HepG2 (cell line): ENCODE measurements at regions not wholly inside any gene's neighbourhood (a gene's known extent, or its start where the extent isn't known, plus 50 kb on each side); places are given as distances from the start of the nearest gene placed in this dataset.

Experiments
- ATAC-seq: fragments of 200-7000 bp; cut with Tn5 transposase; 3 replicates; pipeline ENCODE4 v1.9.1; 2020; ENCODE audit warnings: mild to moderate bottlenecking, moderate library complexity
- BruUV-seq: library from RNA; stranded (reverse); fragments of 400-500 nt; replicated peaks from 2 replicates; lab custom pipeline; 2021; lab: Mats Ljungman, UMichigan
- CTCF ChIA-PET: fragments of 300-600 bp; formaldehyde crosslinking; extraction: SDS; loops from one replicate; lab custom pipeline; 2021; ENCODE audit warnings: low total read pairs, inconsistent platforms, low intra/inter-chr PET ratio; lab: Yijun Ruan, JAX
- POLR2A ChIA-PET: fragments of 350-600 bp; sonication (Branson Sonifier 250); formaldehyde crosslinking; loops from one replicate; lab custom pipeline; 2020; ENCODE audit warnings: antibody characterized with exemption, inconsistent platforms; lab: Yijun Ruan, JAX
- DNase-seq: peaks from one replicate; pipeline ENCODE4 v3.0.0-alpha.2; 2015; ENCODE audit warnings: low spot score
- FAIRE-seq: peaks from 3 replicates; lab custom pipeline; 2011; peaks lifted over from hg19 to GRCh38; lab: Jason Lieb, UNC
- H2AFZ ChIP-seq: one replicate; pipeline ENCODE4 v1.6.1; 2011; ENCODE audit warnings: low read length, inconsistent platforms
- H3K27ac ChIP-seq: fragments of 300-600 bp; 3 replicates; pipeline ENCODE4 v1.8.0; 2011; ENCODE audit warnings: mixed run types, mild to moderate bottlenecking, mixed read lengths, low read length, inconsistent platforms; ENCODE audit not compliant: insufficient read depth; ENCODE audit errors: extremely low read length
- H3K27me3 ChIP-seq, 2 experiments: fragments of 200-600 bp in 1 of 2; 2 replicates in 1 of 2; 3 replicates in 1 of 2; pipeline versions ENCODE4 v1.6.0 to v1.8.0; 2011; ENCODE audit warnings: low read length in 2 of 2, mild to moderate bottlenecking in 2 of 2, moderate library complexity in 2 of 2, inconsistent platforms in 1 of 2; ENCODE audit not compliant: insufficient read depth in 2 of 2, control insufficient read depth in 1 of 2
- H3K36me3 ChIP-seq, 2 experiments: fragments of 200-600 bp in 1 of 2; replicated peaks in 1 of 2; 2 replicates in 1 of 2; 3 replicates in 1 of 2; pipeline versions ENCODE4 v1.5.1 to v1.8.0; 2011; ENCODE audit warnings: low read length in 2 of 2, inconsistent platforms in 1 of 2; ENCODE audit not compliant: insufficient read depth in 2 of 2, control insufficient read depth in 1 of 2
- H3K4me1 ChIP-seq: 2 replicates; pipeline ENCODE4 v1.5.1; 2012; ENCODE audit warnings: low read length, inconsistent platforms; ENCODE audit not compliant: insufficient read depth
- H3K4me2 ChIP-seq: 2 replicates; pipeline ENCODE4 v1.6.0; 2011; ENCODE audit warnings: low read depth, low read length, inconsistent platforms
- H3K4me3 ChIP-seq, 3 experiments: fragments of 200-600 bp in 1 of 3; sonication (generic), shearing (Covaris generic) in 1 of 3; replicated peaks in 1 of 3; 2 replicates each; pipeline ENCODE4 v1.5.1; 2011 to 2016; ENCODE audit warnings: low read length in 3 of 3, inconsistent platforms in 2 of 3, low read depth in 2 of 3, mild to moderate bottlenecking in 2 of 3, control low read depth in 1 of 3, mixed read lengths in 1 of 3; ENCODE audit not compliant: insufficient read depth in 1 of 3
- H3K79me2 ChIP-seq: one replicate; pipeline ENCODE4 v1.6.1; 2011; ENCODE audit warnings: low read length, inconsistent platforms; ENCODE audit not compliant: insufficient read depth
- H3K9ac ChIP-seq: 2 replicates; pipeline ENCODE4 v1.6.0; 2011; ENCODE audit warnings: mild to moderate bottlenecking, low read depth, low read length, inconsistent platforms; ENCODE audit not compliant: insufficient read depth
- H3K9me3 ChIP-seq: 2 replicates; pipeline ENCODE4 v1.5.1; 2012; ENCODE audit warnings: mild to moderate bottlenecking, low read length
- H4K20me1 ChIP-seq: 2 replicates; pipeline ENCODE4 v1.6.0; 2011; ENCODE audit warnings: inconsistent platforms, mild to moderate bottlenecking, low read length, moderate library complexity; ENCODE audit not compliant: insufficient read depth
- ARID2 ChIP-seq: sonication (generic); formaldehyde crosslinking; IDR thresholded peaks from 2 replicates; pipeline ENCODE4 v1.8.1; 2022; ENCODE audit warnings: mild to moderate bottlenecking, missing genetic modification reagents, borderline replicate concordance
- ATF7 ChIP-seq, 2 experiments: fragments of 450-650 bp in 1 of 2; sonication (generic) in 1 of 2; formaldehyde crosslinking in 1 of 2; IDR thresholded peaks; 2 replicates each; pipeline versions ENCODE4 v1.4.0 to v1.6.1; 2016 to 2020; ENCODE audit warnings: antibody characterized with exemption in 1 of 2, mild to moderate bottlenecking in 1 of 2, missing genetic modification reagents in 1 of 2
- FOSL1 ChIP-seq: sonication (generic); formaldehyde crosslinking; IDR thresholded peaks from 2 replicates; pipeline ENCODE4 v1.9.0; 2021; ENCODE audit warnings: missing genetic modification reagents, borderline replicate concordance
- IRF2 ChIP-seq: IDR thresholded peaks from 2 replicates; pipeline ENCODE4 v1.6.1; 2018; ENCODE audit warnings: missing genetic modification reagents, missing compliant biosample characterization
- KLF13 ChIP-seq: sonication (generic); formaldehyde crosslinking; IDR thresholded peaks from 2 replicates; pipeline ENCODE4 v1.4.0; 2020; ENCODE audit warnings: mild to moderate bottlenecking, missing genetic modification reagents
- SETDB1 ChIP-seq: sonication (generic); formaldehyde crosslinking; IDR thresholded peaks from 2 replicates; pipeline ENCODE4 v1.5.1; 2020; ENCODE audit warnings: missing genetic modification reagents, mild to moderate bottlenecking, borderline replicate concordance
- ZNF30 ChIP-seq: sonication (generic); formaldehyde crosslinking; IDR thresholded peaks from 2 replicates; pipeline ENCODE4 v1.5.0; 2020; ENCODE audit warnings: mild to moderate bottlenecking, missing genetic modification reagents
- ZNF329 ChIP-seq: sonication (generic); formaldehyde crosslinking; IDR thresholded peaks from 2 replicates; pipeline ENCODE4 v1.9.0; 2021; ENCODE audit warnings: low read depth, mild to moderate bottlenecking, missing genetic modification reagents
- ZNF562 ChIP-seq: sonication (generic); formaldehyde crosslinking; IDR thresholded peaks from 2 replicates; pipeline ENCODE4 v1.8.0; 2022; ENCODE audit warnings: missing genetic modification reagents, borderline replicate concordance
- ZNF644 ChIP-seq: IDR thresholded peaks from 2 replicates; pipeline ENCODE4 v1.6.1; 2016; ENCODE audit warnings: low read depth
- ZNF670 ChIP-seq: sonication (generic); formaldehyde crosslinking; IDR thresholded peaks from 2 replicates; pipeline ENCODE4 v1.8.0; 2022; ENCODE audit warnings: mild to moderate bottlenecking, missing genetic modification reagents, borderline replicate concordance
- ZNF781 ChIP-seq: sonication (generic); formaldehyde crosslinking; IDR thresholded peaks from 2 replicates; pipeline ENCODE4 v1.5.1; 2020; ENCODE audit warnings: borderline replicate concordance, mild to moderate bottlenecking, missing genetic modification reagents; ENCODE audit errors: not compliant biosample characterization
- WGBS: methylation state at CpG from one replicate; pipeline ENCODE4 v1.1.6; 2017; ENCODE audit warnings: low lambda C conversion rate; 5-methylcytosine and 5-hydroxymethylcytosine counted together
- in situ Hi-C: cut with HindIII; loops from 2 replicates; pipeline ENCODE4 v1.10.0; 2017; ENCODE audit warnings: low pct_unique_long_range_greater_than_20kb; ENCODE audit not compliant: extremely low pct_ligation_motif_present
- intact Hi-C: fragments of 100-400 bp; cut with micrococcal nuclease; formaldehyde crosslinking; loops from one replicate; pipeline ENCODE4 v1.10.0; 2022; ENCODE audit not compliant: unreplicated experiment
- TF ChIP-seq, protein P1 (sequence below): sonication (generic); formaldehyde crosslinking; IDR thresholded peaks from 2 replicates; pipeline ENCODE4 v1.4.0; 2020; ENCODE audit warnings: missing genetic modification reagents, borderline replicate concordance
- TF ChIP-seq, protein P2 (sequence below): IDR thresholded peaks from 2 replicates; pipeline ENCODE4 v1.6.1; 2016
- TF ChIP-seq, protein P3 (sequence below), 2 experiments: sonication (generic) in 1 of 2; formaldehyde crosslinking in 1 of 2; IDR thresholded peaks; 2 replicates each; pipeline versions ENCODE4 v1.5.1 to v1.6.1; 2011 to 2020; ENCODE audit warnings: borderline replicate concordance in 1 of 2, low read depth in 1 of 2, low read length in 1 of 2, mild to moderate bottlenecking in 1 of 2, missing genetic modification reagents in 1 of 2, moderate library complexity in 1 of 2

DNA sequence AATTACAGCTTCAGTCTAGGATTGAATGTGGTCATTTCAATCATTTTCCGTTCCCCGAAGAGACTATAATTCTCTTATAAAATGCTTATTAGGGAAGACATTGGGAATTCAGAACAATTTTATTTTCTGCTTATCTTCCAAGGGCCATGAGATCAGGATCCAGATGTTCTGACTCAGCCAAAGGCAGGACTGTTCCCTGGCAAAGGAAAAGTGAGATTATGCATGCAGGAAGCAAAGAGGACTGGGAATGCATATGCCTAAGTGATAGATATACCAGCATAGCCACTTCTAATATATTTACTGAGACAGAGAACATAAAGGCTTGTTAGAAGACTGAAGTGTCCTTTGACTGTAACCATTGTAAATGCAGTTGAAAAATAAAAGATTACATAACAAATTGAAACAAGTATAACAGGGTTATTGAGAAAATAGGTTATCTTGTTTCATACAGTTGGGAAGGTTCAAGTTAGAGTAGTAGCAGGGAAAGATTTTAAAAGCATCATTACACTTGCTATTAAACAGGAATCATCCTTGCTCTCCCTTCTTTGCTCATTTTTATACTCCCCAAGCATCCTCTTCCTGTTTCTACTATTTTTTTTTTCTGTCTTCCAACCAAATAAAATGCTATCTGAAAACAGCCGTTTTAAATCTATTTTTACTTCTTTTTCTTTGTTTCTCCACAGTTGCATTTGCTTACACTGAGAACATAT, 439.6 kb upstream of the ADAMTS5 start:
- in situ Hi-C loops = no loop called here
- POLR2A ChIA-PET = no interaction called here
- no peak overlapping the region for H3K4me3 ChIP-seq
- H3K9ac ChIP-seq = no peak overlapping the region
- WGBS = 3% methylated on average over 3 of the region's 3 CpGs
- no peak for FAIRE-seq
- H4K20me1 ChIP-seq = no peaks in the 10 kb centered on the region
- H3K79me2 ChIP-seq = no peaks in the 10 kb centered on the region
- no peak overlapping the region for H2AFZ ChIP-seq
- intact Hi-C loops = no loop called here
- H3K36me3 ChIP-seq = no peaks in the 10 kb centered on the region
- no peak overlapping the region for H3K27ac ChIP-seq
- no peak for TF ChIP-seq ATF7 (IDR thresholded peaks at IDR 0.05)
- no peak for TF ChIP-seq ATF7 (CRISPR knock-in tag; IDR thresholded peaks at IDR 0.05)
- TF ChIP-seq ZNF329 (CRISPR knock-in tag) = no peak
- TF ChIP-seq ZNF781 = no peak
- no peak for TF ChIP-seq IRF2 (CRISPR knock-in tag)
- TF ChIP-seq ZNF562 (CRISPR knock-in tag) = no peak
- TF ChIP-seq ARID2 = no peak
- TF ChIP-seq, all 625 proteins: peak for 0
- BruUV-seq = no TSS peak
- ATAC-seq (no peak), DNase-seq (no peak)
- H3K9me3 ChIP-seq = peaks cover 79% of the 10 kb centered on the region
- no peaks in the 10 kb centered on the region for H3K4me1 ChIP-seq
- H3K27me3 ChIP-seq = no peaks in the 10 kb centered on the region
- CTCF ChIA-PET = no interaction called here
- no peak overlapping the region for H3K4me2 ChIP-seq

DNA sequence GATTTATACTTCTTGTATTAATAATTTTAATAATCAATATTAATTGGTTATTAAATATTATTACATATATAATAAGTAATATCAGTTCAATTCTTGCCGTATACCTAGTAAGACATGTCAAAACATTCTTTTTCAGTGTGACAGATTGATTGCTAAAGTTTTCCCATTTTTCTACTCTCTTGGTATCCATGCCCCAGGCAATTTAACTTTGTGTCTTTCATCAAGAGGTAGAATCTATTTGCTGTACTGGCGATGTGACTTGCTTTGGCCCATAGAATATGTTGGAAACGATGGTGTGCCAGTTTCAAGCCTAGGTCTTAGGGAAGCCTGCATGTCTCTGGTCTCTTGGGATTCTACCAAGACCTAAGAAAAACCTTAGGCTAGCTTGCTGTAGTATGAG, 436.1 kb upstream of the ADAMTS5 start:
- no peak for FAIRE-seq
- DNase-seq = no peak
- CTCF ChIA-PET = no interaction called here
- no peaks in the 10 kb centered on the region for H3K36me3 ChIP-seq
- no TSS peak for BruUV-seq
- no peak overlapping the region for H3K4me3 ChIP-seq
- peaks cover 0 to 1% of the 10 kb centered on the region in 2 experiments; a peak in 1 of 5 replicates for H3K27me3 ChIP-seq
- ATAC-seq = no peak
- in situ Hi-C loops (no loop called here), intact Hi-C loops (no loop called here)
- WGBS = 35% methylated on average over 3 of the region's 3 CpGs
- POLR2A ChIA-PET = no interaction called here
- no peaks in the 10 kb centered on the region for H3K79me2 ChIP-seq
- H3K9ac ChIP-seq = no peak overlapping the region
- H3K9me3 ChIP-seq = peaks cover 73% of the 10 kb centered on the region
- H3K4me2 ChIP-seq = no peak overlapping the region
- no peak overlapping the region for H2AFZ ChIP-seq
- no peaks in the 10 kb centered on the region for H3K4me1 ChIP-seq
- no peak overlapping the region for H3K27ac ChIP-seq
- no peaks in the 10 kb centered on the region for H4K20me1 ChIP-seq
- TF ChIP-seq, protein P1, sequence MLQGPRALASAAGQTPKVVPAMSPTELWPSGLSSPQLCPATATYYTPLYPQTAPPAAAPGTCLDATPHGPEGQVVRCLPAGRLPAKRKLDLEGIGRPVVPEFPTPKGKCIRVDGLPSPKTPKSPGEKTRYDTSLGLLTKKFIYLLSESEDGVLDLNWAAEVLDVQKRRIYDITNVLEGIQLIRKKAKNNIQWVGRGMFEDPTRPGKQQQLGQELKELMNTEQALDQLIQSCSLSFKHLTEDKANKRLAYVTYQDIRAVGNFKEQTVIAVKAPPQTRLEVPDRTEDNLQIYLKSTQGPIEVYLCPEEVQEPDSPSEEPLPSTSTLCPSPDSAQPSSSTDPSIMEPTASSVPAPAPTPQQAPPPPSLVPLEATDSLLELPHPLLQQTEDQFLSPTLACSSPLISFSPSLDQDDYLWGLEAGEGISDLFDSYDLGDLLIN (CRISPR knock-in tag) = no peak
- no peak for TF ChIP-seq ZNF644
- no peak for TF ChIP-seq ZNF30 (CRISPR knock-in tag)
- TF ChIP-seq, protein P2, sequence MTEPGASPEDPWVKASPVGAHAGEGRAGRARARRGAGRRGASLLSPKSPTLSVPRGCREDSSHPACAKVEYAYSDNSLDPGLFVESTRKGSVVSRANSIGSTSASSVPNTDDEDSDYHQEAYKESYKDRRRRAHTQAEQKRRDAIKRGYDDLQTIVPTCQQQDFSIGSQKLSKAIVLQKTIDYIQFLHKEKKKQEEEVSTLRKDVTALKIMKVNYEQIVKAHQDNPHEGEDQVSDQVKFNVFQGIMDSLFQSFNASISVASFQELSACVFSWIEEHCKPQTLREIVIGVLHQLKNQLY = no peak
- TF ChIP-seq FOSL1 (CRISPR knock-in tag) = no peak
- no peak for TF ChIP-seq SETDB1
- no peak for TF ChIP-seq KLF13 (CRISPR knock-in tag)
- no peak for TF ChIP-seq ZNF670 (CRISPR knock-in tag)
- TF ChIP-seq, protein P3, sequence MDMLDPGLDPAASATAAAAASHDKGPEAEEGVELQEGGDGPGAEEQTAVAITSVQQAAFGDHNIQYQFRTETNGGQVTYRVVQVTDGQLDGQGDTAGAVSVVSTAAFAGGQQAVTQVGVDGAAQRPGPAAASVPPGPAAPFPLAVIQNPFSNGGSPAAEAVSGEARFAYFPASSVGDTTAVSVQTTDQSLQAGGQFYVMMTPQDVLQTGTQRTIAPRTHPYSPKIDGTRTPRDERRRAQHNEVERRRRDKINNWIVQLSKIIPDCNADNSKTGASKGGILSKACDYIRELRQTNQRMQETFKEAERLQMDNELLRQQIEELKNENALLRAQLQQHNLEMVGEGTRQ (IDR thresholded peaks at IDR 0.05; ENCODE audit: low read depth, low read length) = no peak
- TF ChIP-seq, protein P3 (CRISPR knock-in tag; IDR thresholded peaks at IDR 0.05; ENCODE audit: borderline replicate concordance) = no peak
